ENCODE measurements at regions not wholly inside any gene's neighbourhood (a gene's known extent, or its start where the extent isn't known, plus 50 kb on each side); places are given as distances from the start of the nearest gene placed in this dataset.

DNA sequence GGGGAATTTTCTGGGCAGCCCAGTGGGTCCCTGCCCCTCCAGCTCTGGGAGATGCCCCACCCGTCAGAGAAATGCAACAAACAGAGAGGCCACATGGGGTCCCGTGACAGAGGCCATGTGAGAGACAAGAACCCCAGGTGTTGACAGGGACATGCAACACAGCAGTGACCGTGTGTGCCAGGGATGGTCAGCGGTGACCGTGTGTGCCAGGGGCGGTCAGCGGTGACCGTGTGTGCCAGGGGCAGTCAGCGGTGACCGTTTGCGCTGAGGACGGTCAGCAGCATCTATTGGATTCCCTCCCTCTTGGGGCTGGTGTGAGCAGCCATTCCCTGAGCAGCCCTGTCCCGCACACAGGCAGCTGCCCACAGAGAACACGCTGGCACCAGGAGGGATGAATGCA, 146.6 kb upstream of the OTOS start:
- Histone ChIP-seq H3K27me3 (ENCODE audit: control insufficient read depth, insufficient read depth, low read length) (no peaks in the 10 kb centered on the region), H3K4me1 (no peaks in the 10 kb centered on the region), H3K9ac (no peak overlapping the region), H3K27ac (no peak overlapping the region), H3K4me3 (ENCODE audit: low read depth, low read length) (no peak overlapping the region), H3K4me2 (ENCODE audit: low read length) (no peak overlapping the region), H3K36me3 (ENCODE audit: control insufficient read depth, insufficient read depth, low read length) (no peaks in the 10 kb centered on the region), H3K9me3 (ENCODE audit: control insufficient read depth, low read length) (no peaks in the 10 kb centered on the region), H2AFZ (no peak overlapping the region), H3K79me2 (no peaks in the 10 kb centered on the region)
- no peak for TF ChIP-seq CTCF (IDR thresholded peaks at IDR 0.05)

GRCh38 chr2:240287496-240288086, 147.1 kb upstream of the OTOS start:
- Histone ChIP-seq H3K36me3 (ENCODE audit: control insufficient read depth, insufficient read depth, low read length) (no peaks in the 10 kb centered on the region), H3K4me2 (ENCODE audit: low read length) (no peak overlapping the region), H3K27me3 (ENCODE audit: control insufficient read depth, insufficient read depth, low read length) (no peaks in the 10 kb centered on the region), H3K9me3 (ENCODE audit: control insufficient read depth, low read length) (no peaks in the 10 kb centered on the region), H3K4me3 (ENCODE audit: low read depth, low read length) (no peak overlapping the region), H3K27ac (no peak overlapping the region), H3K4me1 (no peaks in the 10 kb centered on the region), H3K9ac (no peak overlapping the region), H2AFZ (no peak overlapping the region), H3K79me2 (no peaks in the 10 kb centered on the region)
- no peak for TF ChIP-seq CTCF (IDR thresholded peaks at IDR 0.05)

DNA sequence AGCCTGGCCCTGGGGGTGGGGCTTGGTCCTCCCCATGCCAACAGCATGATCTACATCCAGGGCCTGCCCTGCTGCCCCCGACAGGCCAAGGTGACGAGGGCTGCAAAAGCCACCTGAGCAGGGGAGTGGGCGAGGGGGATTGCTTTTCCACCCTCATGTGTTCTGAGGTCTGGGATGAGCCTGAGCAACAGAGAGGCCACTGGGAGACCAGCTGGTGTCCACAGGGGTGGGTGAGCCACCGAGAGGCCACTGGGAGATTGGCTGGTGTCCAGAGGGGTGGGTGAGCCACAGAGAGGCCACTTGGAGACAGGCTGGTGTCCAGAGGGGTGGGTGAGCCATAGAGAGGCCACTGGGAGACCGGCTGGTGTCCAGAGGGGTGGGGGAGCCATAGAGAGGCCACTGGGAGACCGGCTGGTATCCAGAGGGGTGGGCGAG, 147.4 kb upstream of the GPC1 start:
- Histone ChIP-seq H3K4me2 (ENCODE audit: low read length) (no peak overlapping the region), H3K9ac (no peak overlapping the region), H3K27ac (no peak overlapping the region), H2AFZ (no peak overlapping the region), H3K4me1 (peaks cover under 1% of the 10 kb centered on the region), H3K4me3 (ENCODE audit: low read depth, low read length) (no peak overlapping the region), H3K9me3 (ENCODE audit: control insufficient read depth, low read length) (no peaks in the 10 kb centered on the region), H3K36me3 (ENCODE audit: control insufficient read depth, insufficient read depth, low read length) (no peaks in the 10 kb centered on the region), H3K79me2 (no peaks in the 10 kb centered on the region), H3K27me3 (ENCODE audit: control insufficient read depth, insufficient read depth, low read length) (no peaks in the 10 kb centered on the region)
- no peak for TF ChIP-seq CTCF (IDR thresholded peaks at IDR 0.05)

GRCh38 chr2:240289701-240290431, 145.6 kb upstream of the GPC1 start:
- H3K36me3 ChIP-seq (ENCODE audit: control insufficient read depth, insufficient read depth, low read length) = no peaks in the 10 kb centered on the region
- no peak overlapping the region for H3K4me2 ChIP-seq (ENCODE audit: low read length)
- H3K27me3 ChIP-seq (ENCODE audit: control insufficient read depth, insufficient read depth, low read length) = no peaks in the 10 kb centered on the region
- H3K27ac ChIP-seq = no peak overlapping the region
- H3K9me3 ChIP-seq (ENCODE audit: control insufficient read depth, low read length) = no peaks in the 10 kb centered on the region
- H3K4me1 ChIP-seq = peaks cover 12% of the 10 kb centered on the region
- H3K79me2 ChIP-seq = no peaks in the 10 kb centered on the region
- no peak overlapping the region for H3K4me3 ChIP-seq (ENCODE audit: low read depth, low read length)
- no peak overlapping the region for H2AFZ ChIP-seq
- H3K9ac ChIP-seq = no peak overlapping the region
- no peak for TF ChIP-seq CTCF (IDR thresholded peaks at IDR 0.05)
